Activated naive CD4-positive, alpha-beta T cell treated with anti-CD3 and anti-CD28 coated beads, Interleukin-2, amount 50 U/mL, for 16 hours (primary cell): ENCODE measurements at regions not wholly inside any gene's neighbourhood (a gene's known extent, or its start where the extent isn't known, plus 50 kb on each side); places are given as distances from the start of the nearest gene placed in this dataset.

ENCODE experiments used
- DNase-seq: peaks from one replicate; pipeline ENCODE4 v3.0.0-alpha.2; 2020

- no peak for DNase-seq
Observed at GRCh38 chr3:151992326-151993041, 119.0 kb downstream of the SUCNR1 start.

GRCh38 chr3:151995091-151995490 lies 121.6 kb downstream of the SUCNR1 start:
- no peak for DNase-seq

GRCh38 chr3:151998744-151999143 lies 125.3 kb downstream of the SUCNR1 start:
- no peak for DNase-seq

GRCh38 chr3:151999936-152000335 lies 126.5 kb downstream of the SUCNR1 start:
- DNase-seq: no peak

GRCh38 chr3:152011812-152012735 lies 138.6 kb downstream of the SUCNR1 start:
- no peak for DNase-seq

- DNase-seq: no peak
Observed at GRCh38 chr3:152019508-152019907, 146.1 kb downstream of the SUCNR1 start.

- peak; percentile 47 for DNase-seq
Observed at GRCh38 chr3:152021951-152022461, 148.6 kb downstream of the SUCNR1 start.

GRCh38 chr3:152026033-152026556 lies 152.7 kb downstream of the SUCNR1 start:
- no peak for DNase-seq

- DNase-seq: no peak
Observed at GRCh38 chr3:152030320-152030719, 156.9 kb downstream of the SUCNR1 start.

- DNase-seq: no peak
Observed at GRCh38 chr3:152031321-152031720, 157.9 kb downstream of the SUCNR1 start.

GRCh38 chr3:152037297-152037696 lies 163.9 kb downstream of the SUCNR1 start:
- DNase-seq: no peak

- no peak for DNase-seq
Observed at GRCh38 chr3:152037953-152038352, 164.5 kb downstream of the SUCNR1 start.

- DNase-seq: no peak
Observed at GRCh38 chr3:152038490-152038889, 165.0 kb downstream of the SUCNR1 start.

GRCh38 chr3:152039887-152040286 lies 166.4 kb downstream of the SUCNR1 start:
- no peak for DNase-seq

- no peak for DNase-seq
Observed at GRCh38 chr3:152040319-152040718, 166.9 kb downstream of the SUCNR1 start.

- no peak for DNase-seq
Observed at GRCh38 chr3:152043620-152044019, 170.2 kb downstream of the SUCNR1 start.

GRCh38 chr3:152046280-152046679 lies 172.8 kb downstream of the SUCNR1 start:
- no peak for DNase-seq

GRCh38 chr3:152047465-152047864 lies 174.0 kb downstream of the SUCNR1 start:
- no peak for DNase-seq

GRCh38 chr3:152048831-152049230 lies 175.4 kb downstream of the SUCNR1 start:
- DNase-seq: no peak

- DNase-seq: no peak
Observed at GRCh38 chr3:152050903-152051302, 177.5 kb downstream of the SUCNR1 start.

- no peak for DNase-seq
Observed at GRCh38 chr3:152051501-152052404, 178.3 kb downstream of the SUCNR1 start.

- no peak for DNase-seq
Observed at GRCh38 chr3:152053866-152054265, 180.4 kb downstream of the SUCNR1 start.

- DNase-seq: no peak
Observed at GRCh38 chr3:152054315-152054714, 180.9 kb downstream of the SUCNR1 start.
